Neuronal stem cell (in vitro differentiated cells): ENCODE measurements at regions not wholly inside any gene's neighbourhood (a gene's known extent, or its start where the extent isn't known, plus 50 kb on each side); places are given as distances from the start of the nearest gene placed in this dataset.

ENCODE experiments used
- DNase-seq: peaks from one replicate; pipeline ENCODE4 v3.0.0-alpha.2; 2013; ENCODE audit warnings: low spot score
- H2AFZ ChIP-seq: one replicate; pipeline ENCODE4 v1.6.1; 2013; ENCODE audit warnings: mild to moderate bottlenecking, low read length, inconsistent platforms
- H2AK5ac ChIP-seq: 2 replicates; pipeline ENCODE4 v1.6.1; 2013; ENCODE audit warnings: low read depth, mild to moderate bottlenecking, inconsistent platforms, low read length, moderate library complexity, mixed read lengths
- H2BK120ac ChIP-seq: 2 replicates; pipeline ENCODE4 v1.6.1; 2013; ENCODE audit warnings: low read depth, mild to moderate bottlenecking, inconsistent platforms, low read length, moderate library complexity, mixed read lengths
- H2BK12ac ChIP-seq: one replicate; pipeline ENCODE4 v1.6.1; 2013; ENCODE audit warnings: low read length, inconsistent platforms
- H2BK15ac ChIP-seq: 2 replicates; pipeline ENCODE4 v1.6.1; 2013; ENCODE audit warnings: mild to moderate bottlenecking, low read length, inconsistent platforms, mixed read lengths
- H2BK5ac ChIP-seq: one replicate; pipeline ENCODE4 v1.6.1; 2013; ENCODE audit warnings: inconsistent platforms, mild to moderate bottlenecking, low read length, moderate library complexity
- H3K14ac ChIP-seq: one replicate; pipeline ENCODE4 v1.6.1; 2013; ENCODE audit warnings: low read length, inconsistent platforms
- H3K18ac ChIP-seq: 2 replicates; pipeline ENCODE4 v1.6.1; 2013; ENCODE audit warnings: low read length, inconsistent platforms
- H3K23ac ChIP-seq: 2 replicates; pipeline ENCODE4 v1.6.1; 2013; ENCODE audit warnings: low read depth, mild to moderate bottlenecking, mixed read lengths, low read length, inconsistent platforms; ENCODE audit not compliant: poor library complexity
- H3K27ac ChIP-seq: replicated peaks from 3 replicates; pipeline ENCODE4 v1.5.1; 2013; ENCODE audit warnings: low read length, inconsistent platforms
- H3K27me3 ChIP-seq, 3 experiments: 2 replicates each; pipeline ENCODE4 v1.6.1; 2013; ENCODE audit warnings: low read length in 3 of 3, mild to moderate bottlenecking in 2 of 3, inconsistent platforms in 1 of 3, low read depth in 1 of 3, mixed read lengths in 1 of 3, moderate library complexity in 1 of 3; ENCODE audit not compliant: control insufficient read depth in 3 of 3, insufficient read depth in 3 of 3
- H3K36me3 ChIP-seq, 2 donors: replicated peaks in 1 of 2; 2 replicates each; pipeline ENCODE4 v1.6.1; 2013; ENCODE audit warnings: low read length in 2 of 2; ENCODE audit not compliant: control insufficient read depth in 2 of 2, insufficient read depth in 2 of 2
- H3K4ac ChIP-seq: 2 replicates; pipeline ENCODE4 v1.6.1; 2013; ENCODE audit warnings: inconsistent platforms, mild to moderate bottlenecking, low read length, moderate library complexity
- H3K4me1 ChIP-seq, 2 donors: 1 replicate in 1 of 2; 2 replicates in 1 of 2; pipeline ENCODE4 v1.6.1; 2013; ENCODE audit warnings: low read length in 2 of 2, low read depth in 1 of 2; ENCODE audit not compliant: control insufficient read depth in 2 of 2, insufficient read depth in 1 of 2
- H3K4me2 ChIP-seq: one replicate; pipeline ENCODE4 v1.6.1; 2013; ENCODE audit warnings: mild to moderate bottlenecking, low read length, inconsistent platforms; ENCODE audit not compliant: insufficient read depth, poor library complexity, severe bottlenecking
- H3K4me3 ChIP-seq, 2 donors: 2 replicates each; pipeline ENCODE4 v1.5.1; 2013; ENCODE audit warnings: low read length in 2 of 2, mild to moderate bottlenecking in 2 of 2, inconsistent platforms in 1 of 2, moderate library complexity in 1 of 2
- H3K79me1 ChIP-seq: one replicate; pipeline ENCODE4 v1.6.1; 2013; ENCODE audit warnings: low read depth, mild to moderate bottlenecking, inconsistent platforms, low read length, moderate library complexity
- H3K9ac ChIP-seq: one replicate; pipeline ENCODE4 v1.6.1; 2013; ENCODE audit warnings: mild to moderate bottlenecking, low read depth, low read length, inconsistent platforms; ENCODE audit not compliant: poor library complexity
- H3K9me3 ChIP-seq, 2 donors: replicated peaks in 1 of 2; 2 replicates each; pipeline versions ENCODE3 to v1.6.1; 2013; ENCODE audit warnings: low read length in 2 of 2, mild to moderate bottlenecking in 2 of 2, inconsistent platforms in 1 of 2, low read depth in 1 of 2, mixed read lengths in 1 of 2, moderate library complexity in 1 of 2; ENCODE audit not compliant: control insufficient read depth in 2 of 2, insufficient read depth in 1 of 2
- H4K8ac ChIP-seq: one replicate; pipeline ENCODE4 v1.6.1; 2013; ENCODE audit warnings: low read depth, mild to moderate bottlenecking, inconsistent platforms, low read length, moderate library complexity
- H4K91ac ChIP-seq: one replicate; pipeline ENCODE4 v1.6.1; 2013; ENCODE audit warnings: low read length, low read depth, mild to moderate bottlenecking, inconsistent platforms; ENCODE audit not compliant: poor library complexity
- WGBS, 2 donors: extraction: QIAGEN DNeasy Blood & Tissue Kit; methylation state at CpG; one replicate each; pipeline ENCODE4 v1.1.7; 2013; ENCODE audit warnings: missing lambda C conversion rate in 2 of 2, mixed read lengths in 1 of 2; ENCODE audit not compliant: insufficient read length in 2 of 2, insufficient replicate concordance in 1 of 2; ENCODE audit errors: extremely low coverage in 2 of 2; 5-methylcytosine and 5-hydroxymethylcytosine counted together

DNA sequence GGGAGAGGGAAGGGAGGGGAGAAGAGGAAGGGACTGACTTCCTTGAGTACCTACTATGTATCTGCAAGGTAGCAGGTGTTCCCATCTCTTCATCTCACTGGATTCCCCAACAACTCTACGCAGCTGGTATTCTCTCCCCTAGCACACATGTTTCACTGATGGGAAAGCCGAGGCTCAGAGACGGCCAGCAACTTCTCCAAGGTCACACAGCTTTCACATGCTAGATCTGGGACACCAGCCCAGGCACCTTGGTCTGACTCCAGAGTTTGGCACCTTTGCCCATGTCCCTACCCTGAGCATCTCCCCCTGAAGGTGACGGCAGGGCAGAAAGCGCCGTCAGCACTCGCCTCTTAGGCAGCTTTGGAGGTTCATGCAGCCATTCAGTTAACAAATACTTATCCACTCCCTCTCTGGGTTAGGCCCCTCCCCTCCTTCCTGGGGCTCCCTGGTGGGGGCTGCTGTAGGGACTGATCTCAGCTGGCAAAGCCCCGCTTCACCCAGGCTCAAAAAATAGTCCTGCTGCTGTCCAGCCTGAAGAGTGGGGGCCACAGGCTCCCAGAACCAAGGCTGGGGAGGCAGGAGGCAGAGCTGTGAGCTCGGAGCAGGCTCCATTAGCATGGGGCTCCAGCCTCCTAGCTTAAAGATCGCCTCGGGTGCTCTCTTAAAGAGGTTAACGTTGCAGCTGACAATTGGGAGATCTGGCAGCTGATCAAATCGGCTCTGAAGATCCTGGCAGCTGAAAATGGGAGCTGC is 79.4 kb downstream of the IGLL1 start:
- H2BK15ac ChIP-seq = no peak overlapping the region
- peaks cover 0 to 2% (median 1%) of the 10 kb centered on the region in 3 experiments for H3K27me3 ChIP-seq
- H3K23ac ChIP-seq = no peak overlapping the region
- no peak overlapping the region for H3K27ac ChIP-seq
- peak overlapping the region; percentile 34 for H3K9ac ChIP-seq
- peak overlapping the region; percentile 33 for H3K18ac ChIP-seq
- WGBS, 2 donors = no CpG with 5 or more reads among the region's 13 CpGs
- no peaks in the 10 kb centered on the region for H3K79me1 ChIP-seq
- H3K4me3 ChIP-seq = no peak overlapping the region
- no peak overlapping the region for H3K4ac ChIP-seq
- peak overlapping the region; percentile 16 for H2AK5ac ChIP-seq
- peaks cover 0 to 7% of the 10 kb centered on the region in 2 donors for H3K4me1 ChIP-seq
- H2BK5ac ChIP-seq = no peak overlapping the region
- no peak overlapping the region for H3K4me2 ChIP-seq
- no peak overlapping the region for H2BK120ac ChIP-seq
- H2AFZ ChIP-seq = peak overlapping the region; percentile 49
- no peak for DNase-seq
- no peak overlapping the region for H3K14ac ChIP-seq
- H3K9me3 ChIP-seq = no peaks in the 10 kb centered on the region
- H4K8ac ChIP-seq = no peak overlapping the region
- H2BK12ac ChIP-seq = no peak overlapping the region
- no peak overlapping the region for H4K91ac ChIP-seq
- H3K36me3 ChIP-seq = no peaks in the 10 kb centered on the region

DNA sequence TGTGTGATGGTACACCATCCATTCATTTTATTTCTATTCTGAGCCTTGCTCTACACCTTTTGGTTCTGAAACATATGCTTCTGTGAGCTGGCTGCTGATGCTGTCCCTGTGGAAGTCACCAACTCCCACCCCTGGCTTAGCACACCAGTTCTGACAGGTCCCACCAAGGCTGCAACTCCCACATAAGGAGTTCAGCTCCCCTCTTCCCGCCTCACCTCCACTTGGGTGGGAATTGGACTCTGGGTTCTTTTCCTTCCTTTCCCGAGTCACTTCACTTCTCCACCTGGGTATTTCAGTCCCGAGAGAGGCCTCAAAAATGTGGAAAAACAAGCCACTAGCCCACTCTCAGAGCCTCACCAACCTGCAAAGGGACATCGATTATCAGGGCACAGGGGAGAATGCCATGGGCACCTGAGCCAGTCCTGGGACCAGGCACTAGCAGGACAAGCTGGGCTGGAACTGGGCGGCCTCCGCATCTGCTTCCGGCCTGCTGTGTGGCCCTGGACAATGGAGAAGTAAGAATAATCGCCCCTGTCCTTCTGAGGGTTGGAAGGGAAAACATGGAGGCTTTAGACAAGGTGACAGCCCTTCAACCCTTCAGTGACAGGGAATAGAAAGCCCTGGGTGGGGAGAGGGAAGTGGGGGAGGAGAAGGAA is 80.1 kb downstream of the IGLL1 start:
- H3K14ac ChIP-seq = no peak overlapping the region
- DNase-seq = no peak
- H3K4ac ChIP-seq = no peak overlapping the region
- H3K79me1 ChIP-seq = no peaks in the 10 kb centered on the region
- no peak overlapping the region for H3K4me2 ChIP-seq
- no peaks in the 10 kb centered on the region for H3K36me3 ChIP-seq
- no peak overlapping the region for H4K8ac ChIP-seq
- H4K91ac ChIP-seq = no peak overlapping the region
- no peak overlapping the region for H3K23ac ChIP-seq
- no peak overlapping the region for H2BK5ac ChIP-seq
- no peak overlapping the region for H2BK15ac ChIP-seq
- H3K9ac ChIP-seq = no peak overlapping the region
- peaks cover 0 to 7% of the 10 kb centered on the region in 2 donors for H3K4me1 ChIP-seq
- peak overlapping the region; percentile 46 for H2AFZ ChIP-seq
- no peaks in the 10 kb centered on the region for H3K9me3 ChIP-seq
- H3K18ac ChIP-seq = no peak overlapping the region
- no peak overlapping the region for H3K27ac ChIP-seq
- peak overlapping the region in 1 of 2 donors; percentile 27 for H3K4me3 ChIP-seq
- no peak overlapping the region for H2BK12ac ChIP-seq
- H3K27me3 ChIP-seq = peaks cover 0 to 2% (median 1%) of the 10 kb centered on the region in 3 experiments
- no peak overlapping the region for H2AK5ac ChIP-seq
- WGBS, 2 donors = no CpG with 5 or more reads among the region's 8 CpGs
- no peak overlapping the region for H2BK120ac ChIP-seq

DNA sequence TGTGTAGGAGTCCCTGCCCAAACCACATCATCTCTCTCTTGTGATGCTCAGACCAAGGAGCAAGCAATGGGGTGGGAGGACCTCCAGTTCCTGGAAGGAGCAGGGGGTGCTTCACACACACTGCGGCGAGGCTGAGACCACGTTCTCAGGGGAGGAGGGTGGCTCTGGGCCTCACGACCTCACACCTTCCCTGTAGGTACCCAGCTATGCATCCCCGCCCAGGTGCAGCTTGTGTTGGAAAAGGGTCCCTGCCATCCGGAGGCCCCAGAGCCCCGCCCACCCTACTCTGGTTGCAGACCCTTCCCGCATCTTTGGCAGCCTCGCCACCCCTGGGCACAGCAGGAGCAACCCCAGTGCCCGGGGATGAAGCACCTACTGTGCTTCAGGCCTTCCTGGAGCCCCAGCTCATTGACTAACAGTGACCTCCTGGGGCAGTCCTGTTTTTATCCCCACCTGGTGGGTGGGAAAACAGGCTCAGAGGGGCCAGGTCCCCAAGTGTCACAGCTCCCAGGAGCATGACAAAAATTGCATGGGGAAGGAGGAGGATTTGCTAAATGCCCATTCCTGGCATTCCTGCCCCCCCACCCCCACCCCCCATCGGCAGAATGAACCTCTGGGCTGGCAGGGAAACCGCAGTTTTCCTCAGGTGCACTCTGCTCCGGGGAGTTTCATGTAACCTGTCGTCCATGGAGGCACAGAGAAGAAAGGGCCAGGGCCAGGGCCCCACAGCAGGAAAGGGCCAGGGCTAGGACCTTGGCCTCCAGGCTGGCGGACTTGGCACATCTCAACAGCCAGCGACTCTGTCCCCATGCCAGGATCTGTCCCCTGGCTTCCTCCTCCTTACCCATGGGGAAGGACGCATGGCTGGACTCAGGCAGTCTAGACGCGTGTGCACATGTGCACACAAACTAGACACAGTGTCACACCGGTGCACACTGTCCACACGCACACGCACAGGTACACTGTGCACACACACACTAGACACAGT is 81.0 kb downstream of the IGLL1 start:
- Histone ChIP-seq H2AFZ (no peak overlapping the region), H3K9me3 (no peaks in the 10 kb centered on the region), H3K14ac (no peak overlapping the region), H3K79me1 (no peaks in the 10 kb centered on the region), H3K27me3 (peaks cover 0 to 1% (median 0%) of the 10 kb centered on the region in 3 experiments), H3K4me2 (no peak overlapping the region), H3K18ac (peak overlapping the region; percentile 80), H3K27ac (no peak overlapping the region), H3K9ac (peak overlapping the region; percentile 24), H2AK5ac (peak overlapping the region; percentile 71), H2BK15ac (no peak overlapping the region), H3K36me3 (no peaks in the 10 kb centered on the region), H3K23ac (no peak overlapping the region), H2BK120ac (no peak overlapping the region), H3K4ac (no peak overlapping the region), H3K4me1 (peaks cover 0 to 7% of the 10 kb centered on the region in 2 donors), H4K91ac (no peak overlapping the region), H2BK12ac (no peak overlapping the region), H3K4me3 (peak overlapping the region in 1 of 2 donors; percentile 27), H2BK5ac (no peak overlapping the region), H4K8ac (peak overlapping the region; percentile 73)
- no peak for DNase-seq
- no CpG with 5 or more reads among the region's 22 CpGs for WGBS, 2 donors
